GM19240 (cell line): ENCODE measurements at regions not wholly inside any gene's neighbourhood (a gene's known extent, or its start where the extent isn't known, plus 50 kb on each side); places are given as distances from the start of the nearest gene placed in this dataset.

Experiments
- DNase-seq: peaks from one replicate; pipeline ENCODE4 v3.0.0; 2011; ENCODE audit warnings: low spot score; ENCODE audit not compliant: insufficient read length

DNA sequence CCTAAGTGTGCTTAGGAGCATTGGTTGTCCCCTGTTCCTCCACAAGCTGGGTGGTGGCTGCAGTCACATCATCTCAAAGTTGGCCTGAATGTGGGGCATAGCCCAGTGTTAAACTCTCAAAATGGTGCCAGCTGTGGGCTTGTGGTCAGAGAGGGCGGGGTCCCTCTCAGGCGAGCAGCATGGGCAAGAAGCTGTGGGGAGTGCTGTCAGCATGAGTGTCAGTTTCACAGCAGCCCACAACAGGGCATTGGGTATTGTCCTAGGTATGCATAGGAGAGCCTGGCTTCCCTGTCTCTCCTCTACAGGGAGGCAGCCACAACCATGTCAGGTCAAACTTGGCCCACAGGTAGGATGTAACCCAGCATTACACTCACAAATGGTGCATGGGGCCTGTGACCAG, 285.6 kb upstream of the THSD7B start:
- DNase-seq = no peak

DNA sequence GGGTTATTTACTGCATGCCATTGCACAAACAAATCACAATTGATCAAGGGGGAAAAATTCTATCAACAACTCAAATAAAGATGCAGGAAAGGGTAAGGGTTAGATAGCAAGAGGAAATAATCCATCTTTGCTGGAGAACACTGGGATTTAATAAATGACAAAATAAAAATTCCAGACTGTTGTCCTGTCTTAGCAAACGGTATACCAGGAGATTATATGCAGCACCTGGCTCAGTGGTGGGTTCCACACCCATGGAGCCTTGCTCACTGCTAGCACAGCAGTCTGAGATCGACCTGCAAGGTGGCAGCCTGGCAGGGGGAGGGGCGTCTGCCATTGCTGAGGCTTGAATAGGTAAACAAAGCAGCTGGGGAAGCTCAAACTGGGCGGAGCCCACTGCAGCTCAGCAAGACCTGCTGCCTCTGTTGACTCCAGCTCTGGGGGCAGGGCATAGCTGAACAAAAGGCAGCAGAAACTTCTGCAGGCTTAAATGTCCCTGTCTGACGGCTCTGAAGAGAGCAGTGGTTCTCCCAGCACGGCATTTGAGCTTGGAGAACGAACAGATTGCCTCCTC, 296.5 kb upstream of the THSD7B start:
- DNase-seq = no peak

- DNase-seq = no peak
Observed at GRCh38 chr2:136452528-136452927, 312.8 kb upstream of the THSD7B start.

DNA sequence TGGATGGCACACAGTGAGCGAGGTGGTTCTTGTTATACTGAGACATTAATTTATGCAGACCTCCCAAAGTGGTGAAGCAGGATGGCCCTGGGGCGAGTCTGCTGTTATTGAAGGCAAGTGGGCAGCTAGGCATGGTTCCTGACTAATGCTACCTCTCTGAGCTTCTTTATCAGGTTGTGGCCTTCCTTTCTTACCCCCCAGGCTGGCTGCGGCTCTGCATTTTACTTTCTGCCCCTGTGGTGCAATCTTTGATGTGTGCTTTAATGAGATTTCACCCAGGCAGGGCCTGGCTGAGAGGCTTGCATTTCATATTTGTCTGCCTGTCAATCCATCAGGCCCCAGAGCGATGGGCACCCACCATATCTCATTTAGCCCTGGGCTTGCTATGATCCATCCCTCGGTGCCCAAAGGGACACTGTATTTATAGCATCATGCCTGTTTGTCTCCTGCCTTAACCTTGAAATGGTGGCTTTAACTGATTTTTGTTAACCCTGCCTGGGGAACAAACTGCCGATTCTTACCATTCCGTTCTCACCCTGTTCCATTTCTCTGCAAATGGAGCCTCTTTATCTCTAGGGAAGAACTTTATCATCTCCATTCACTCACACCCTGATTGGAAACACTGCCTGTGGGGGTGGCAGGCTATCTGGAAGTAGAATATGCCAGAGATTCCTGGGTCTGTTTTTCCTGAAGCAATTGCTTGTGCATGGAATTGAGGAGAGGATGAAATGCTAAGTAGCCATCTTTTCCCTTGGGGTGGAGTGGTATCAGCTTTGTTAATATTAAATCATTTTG, 316.2 kb upstream of the THSD7B start:
- DNase-seq = no peak

DNA sequence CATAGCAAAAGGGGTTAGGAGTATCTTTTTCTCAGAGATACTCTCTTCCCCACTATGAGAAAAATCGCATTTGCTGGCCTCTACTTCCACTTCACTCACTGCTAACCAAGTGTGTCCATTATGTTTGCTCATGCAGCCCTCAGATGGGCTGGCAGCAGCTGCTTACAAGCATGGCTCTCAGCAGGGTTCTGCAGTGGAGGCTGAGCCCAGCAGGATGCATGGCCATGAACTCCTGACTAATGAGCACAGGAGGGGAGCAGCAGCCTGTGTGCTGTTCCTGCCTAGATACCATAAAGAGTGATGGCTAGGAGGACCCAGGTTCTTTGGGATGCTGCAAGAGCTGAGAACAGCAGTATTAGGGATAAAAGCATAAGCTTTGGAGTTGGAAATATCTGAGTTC, 316.9 kb upstream of the THSD7B start:
- DNase-seq = no peak

DNA sequence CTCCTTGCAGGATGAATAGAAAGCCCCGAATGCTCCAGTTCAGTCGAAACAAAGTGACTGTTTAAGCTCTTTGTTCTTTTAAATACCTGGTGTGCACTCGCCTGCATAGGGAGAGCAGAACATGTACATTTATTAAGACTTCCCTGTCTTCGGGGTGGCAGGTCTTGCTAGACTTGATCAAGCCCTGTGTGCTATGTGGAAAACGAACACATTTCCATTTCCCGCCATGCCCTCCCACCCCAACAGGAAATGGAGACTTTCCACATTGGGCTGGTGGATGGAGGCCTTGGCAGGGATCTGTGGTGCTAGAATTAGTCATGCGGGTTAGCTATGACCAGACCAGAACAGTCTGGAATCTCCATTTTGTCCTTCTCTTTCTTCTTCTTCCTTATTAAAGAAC, 321.0 kb upstream of the THSD7B start:
- no peak for DNase-seq

- DNase-seq = no peak
Observed at GRCh38 chr2:136443661-136444060, 321.7 kb upstream of the THSD7B start.

- no peak for DNase-seq
Observed at GRCh38 chr2:136441979-136442714, 323.2 kb upstream of the THSD7B start.

DNA sequence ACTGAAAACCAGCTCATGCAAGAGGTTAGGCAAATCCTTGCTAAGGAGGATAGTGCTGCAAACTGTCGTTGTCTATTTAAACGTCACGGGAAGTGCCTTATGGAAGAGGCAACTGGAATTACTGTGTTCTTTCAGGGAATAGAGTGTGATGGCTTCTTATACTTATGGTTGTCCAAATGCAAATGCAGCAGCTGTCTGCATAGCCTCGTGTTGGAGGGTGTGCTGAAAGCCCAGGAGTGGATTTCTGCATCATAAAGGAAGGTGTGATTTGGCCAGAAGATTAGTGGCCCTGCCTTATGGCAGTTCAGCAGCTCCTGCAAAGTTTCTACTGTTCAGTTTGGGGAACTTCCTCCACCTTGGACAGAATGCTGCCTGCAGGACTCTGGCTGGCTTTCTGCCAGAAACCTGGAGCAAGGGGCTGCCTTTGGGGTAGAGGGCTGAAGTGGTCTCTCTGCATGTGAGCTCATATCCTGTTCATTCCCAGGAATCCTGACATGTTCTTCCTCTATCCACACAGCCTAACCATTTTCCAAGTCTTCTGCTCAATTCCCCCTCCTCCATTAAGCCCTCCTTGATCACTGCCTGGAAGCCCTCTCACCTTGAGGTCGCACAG, 321.2 kb upstream of the CXCR4 start:
- no peak for DNase-seq

- DNase-seq = no peak
Observed at GRCh38 chr2:136437461-136437860, 319.5 kb upstream of the CXCR4 start.

- DNase-seq = no peak
Observed at GRCh38 chr2:136436936-136437335, 319.0 kb upstream of the CXCR4 start.

- no peak for DNase-seq
Observed at GRCh38 chr2:136434251-136434715, 316.3 kb upstream of the CXCR4 start.

DNA sequence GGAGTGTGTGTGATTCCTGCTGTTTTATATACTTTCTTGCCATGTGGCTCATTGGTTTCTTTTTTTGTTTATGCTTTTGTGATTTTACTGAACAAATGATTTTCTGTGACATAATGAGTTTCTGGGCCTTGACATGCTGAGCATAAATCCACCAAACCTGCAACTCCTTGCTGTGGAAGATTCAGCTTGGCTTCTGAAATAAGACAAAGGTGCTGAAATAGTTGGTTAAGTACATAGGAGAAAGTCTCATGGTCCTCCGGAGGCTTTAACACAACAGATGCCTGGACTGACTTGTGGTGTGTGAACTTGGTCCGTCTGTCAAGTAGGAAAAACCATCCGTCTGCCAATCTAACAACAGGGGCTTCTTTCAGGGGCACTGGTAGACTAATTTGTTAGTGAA, 315.3 kb upstream of the CXCR4 start:
- DNase-seq = no peak

DNA sequence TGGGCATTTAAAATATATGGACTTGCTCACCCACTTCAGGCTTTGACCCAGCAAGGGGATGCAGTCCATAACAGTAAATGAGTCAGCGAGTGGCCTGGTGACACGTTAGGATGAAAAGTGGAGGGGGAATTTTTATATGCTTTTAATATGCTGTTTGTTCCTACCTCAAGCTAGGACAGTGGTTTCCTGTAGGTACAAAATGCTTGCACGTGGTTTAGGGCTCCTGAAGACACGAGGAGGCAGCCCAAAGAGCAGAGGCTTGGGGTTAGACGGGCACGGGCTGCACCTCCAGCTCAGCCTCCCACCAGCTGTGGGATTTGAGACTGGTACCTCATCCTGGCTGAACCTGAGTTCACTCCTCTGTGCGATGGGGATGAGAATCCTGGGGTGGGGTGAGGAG, 306.2 kb upstream of the CXCR4 start:
- no peak for DNase-seq

DNA sequence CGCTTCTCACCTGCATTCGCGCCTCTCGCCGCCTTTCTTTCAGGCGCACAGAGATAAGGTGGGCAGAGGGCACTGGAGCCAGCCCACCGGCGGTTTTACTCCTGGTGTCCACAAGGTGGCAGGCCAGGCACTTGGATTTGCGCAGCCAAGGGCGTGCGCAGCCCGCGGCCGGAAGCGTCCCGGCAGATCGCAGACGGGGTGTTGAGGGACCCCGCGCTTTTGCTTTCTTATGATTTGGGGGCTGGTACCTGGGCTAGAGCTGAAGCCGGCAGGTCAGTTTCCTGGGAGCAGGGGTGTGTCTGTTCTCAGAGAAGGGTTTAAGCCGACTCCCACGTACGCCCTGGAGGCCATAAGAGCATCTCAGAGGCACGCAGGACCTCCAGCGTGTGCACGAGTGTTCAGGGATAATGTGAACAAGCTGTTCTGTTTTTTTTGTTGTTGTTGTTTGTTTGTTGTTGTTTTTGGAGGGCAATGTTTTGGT, 305.6 kb upstream of the CXCR4 start:
- peak; percentile 45 for DNase-seq

- DNase-seq = no peak
Observed at GRCh38 chr2:136422512-136422911, 304.6 kb upstream of the CXCR4 start.

GRCh38 chr2:136420346-136420745, 302.4 kb upstream of the CXCR4 start:
- no peak for DNase-seq

GRCh38 chr2:136411946-136412345, 294.0 kb upstream of the CXCR4 start:
- no peak for DNase-seq

- no peak for DNase-seq
Observed at GRCh38 chr2:136410673-136411072, 292.7 kb upstream of the CXCR4 start.

DNA sequence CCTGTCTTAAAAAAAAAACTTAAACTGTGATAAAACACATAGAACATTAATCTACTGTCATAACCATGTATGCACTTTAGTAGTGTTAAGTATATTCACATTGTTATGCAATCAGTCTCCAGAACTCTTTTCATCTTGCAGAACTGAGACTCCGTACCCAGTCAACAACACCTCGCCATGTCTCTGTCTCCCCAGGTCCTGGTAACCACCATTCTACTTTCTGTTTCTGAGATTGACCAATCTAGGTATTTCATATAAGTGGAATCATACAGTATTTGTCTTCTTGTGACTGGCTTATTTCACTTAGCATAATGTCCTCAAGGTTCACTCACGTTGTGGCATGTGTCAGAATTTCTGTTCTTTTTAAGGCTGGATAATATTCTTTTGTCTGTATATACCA, 290.8 kb upstream of the CXCR4 start:
- no peak for DNase-seq

GRCh38 chr2:136407952-136408318, 290.0 kb upstream of the CXCR4 start:
- DNase-seq = no peak
